ENCODE measurements at regions not wholly inside any gene's neighbourhood (a gene's known extent, or its start where the extent isn't known, plus 50 kb on each side); places are given as distances from the start of the nearest gene placed in this dataset.
"Not testable (repeated sequence)": the region's sequence is repeated elsewhere in the genome, so short reads cannot be mapped to it uniquely, and the experiment has no call there.

- no peak overlapping the region for H3K27ac ChIP-seq
- no peak for TF ChIP-seq CTCF (conservative IDR thresholded peaks at IDR 0.05)
These were observed 68.4 kb upstream of the SSBP3 start for GRCh38 chr1:54474310-54475251.

GRCh38 chr1:54471588-54471987, 65.4 kb upstream of the SSBP3 start:
- no peak overlapping the region for H3K27ac ChIP-seq
- TF ChIP-seq CTCF (conservative IDR thresholded peaks at IDR 0.05): no peak

GRCh38 chr1:54469444-54469843, 63.2 kb upstream of the SSBP3 start:
- not testable (repeated sequence) for H3K27ac ChIP-seq

- H3K27ac ChIP-seq: not testable (repeated sequence)
These were observed 62.3 kb upstream of the SSBP3 start for GRCh38 chr1:54468288-54469084.

GRCh38 chr1:54465351-54465811, 59.2 kb upstream of the SSBP3 start:
- no peak overlapping the region for H3K27ac ChIP-seq
- TF ChIP-seq CTCF (conservative IDR thresholded peaks at IDR 0.05): no peak

GRCh38 chr1:54464477-54465146, 58.4 kb upstream of the SSBP3 start:
- H3K27ac ChIP-seq: no peak overlapping the region
- TF ChIP-seq CTCF (conservative IDR thresholded peaks at IDR 0.05): no peak

- H3K27ac ChIP-seq: no peak overlapping the region
- TF ChIP-seq CTCF (conservative IDR thresholded peaks at IDR 0.05): no peak
These were observed 57.9 kb upstream of the SSBP3 start for GRCh38 chr1:54464031-54464476.

Measured in VCaP (cell line).